Fibroblast of mammary gland (primary cell): ENCODE measurements at regions not wholly inside any gene's neighbourhood (a gene's known extent, or its start where the extent isn't known, plus 50 kb on each side); places are given as distances from the start of the nearest gene placed in this dataset.
A peak's percentile ranks its signal among the peaks of the same experiment; 100 is the strongest.

Experiments used
- DNase-seq: peaks from one replicate; pipeline ENCODE4 v3.0.0-alpha.2; 2010; ENCODE audit warnings: low read depth
- H3K4me3 ChIP-seq: 2 replicates; pipeline ENCODE4 v1.5.1; 2011; ENCODE audit warnings: low read depth, mild to moderate bottlenecking, low read length, moderate library complexity; ENCODE audit not compliant: control insufficient read depth
- TF ChIP-seq, protein P1 (sequence below): conservative IDR thresholded peaks from 2 replicates; pipeline ENCODE4 v1.5.1; 2011; ENCODE audit warnings: low read depth, low read length, inconsistent platforms; ENCODE audit not compliant: control insufficient read depth, insufficient read depth

GRCh38 chr10:111543854-111544253, 467.0 kb downstream of the ADRA2A start:
- no peak overlapping the region for H3K4me3 ChIP-seq
- TF ChIP-seq, protein P1, sequence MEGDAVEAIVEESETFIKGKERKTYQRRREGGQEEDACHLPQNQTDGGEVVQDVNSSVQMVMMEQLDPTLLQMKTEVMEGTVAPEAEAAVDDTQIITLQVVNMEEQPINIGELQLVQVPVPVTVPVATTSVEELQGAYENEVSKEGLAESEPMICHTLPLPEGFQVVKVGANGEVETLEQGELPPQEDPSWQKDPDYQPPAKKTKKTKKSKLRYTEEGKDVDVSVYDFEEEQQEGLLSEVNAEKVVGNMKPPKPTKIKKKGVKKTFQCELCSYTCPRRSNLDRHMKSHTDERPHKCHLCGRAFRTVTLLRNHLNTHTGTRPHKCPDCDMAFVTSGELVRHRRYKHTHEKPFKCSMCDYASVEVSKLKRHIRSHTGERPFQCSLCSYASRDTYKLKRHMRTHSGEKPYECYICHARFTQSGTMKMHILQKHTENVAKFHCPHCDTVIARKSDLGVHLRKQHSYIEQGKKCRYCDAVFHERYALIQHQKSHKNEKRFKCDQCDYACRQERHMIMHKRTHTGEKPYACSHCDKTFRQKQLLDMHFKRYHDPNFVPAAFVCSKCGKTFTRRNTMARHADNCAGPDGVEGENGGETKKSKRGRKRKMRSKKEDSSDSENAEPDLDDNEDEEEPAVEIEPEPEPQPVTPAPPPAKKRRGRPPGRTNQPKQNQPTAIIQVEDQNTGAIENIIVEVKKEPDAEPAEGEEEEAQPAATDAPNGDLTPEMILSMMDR, result no peak
- no peak for DNase-seq

GRCh38 chr10:111545861-111546605, 469.2 kb downstream of the ADRA2A start:
- H3K4me3 ChIP-seq, result no peak overlapping the region
- TF ChIP-seq, protein P1, result no peak
- DNase-seq, result no peak

DNA sequence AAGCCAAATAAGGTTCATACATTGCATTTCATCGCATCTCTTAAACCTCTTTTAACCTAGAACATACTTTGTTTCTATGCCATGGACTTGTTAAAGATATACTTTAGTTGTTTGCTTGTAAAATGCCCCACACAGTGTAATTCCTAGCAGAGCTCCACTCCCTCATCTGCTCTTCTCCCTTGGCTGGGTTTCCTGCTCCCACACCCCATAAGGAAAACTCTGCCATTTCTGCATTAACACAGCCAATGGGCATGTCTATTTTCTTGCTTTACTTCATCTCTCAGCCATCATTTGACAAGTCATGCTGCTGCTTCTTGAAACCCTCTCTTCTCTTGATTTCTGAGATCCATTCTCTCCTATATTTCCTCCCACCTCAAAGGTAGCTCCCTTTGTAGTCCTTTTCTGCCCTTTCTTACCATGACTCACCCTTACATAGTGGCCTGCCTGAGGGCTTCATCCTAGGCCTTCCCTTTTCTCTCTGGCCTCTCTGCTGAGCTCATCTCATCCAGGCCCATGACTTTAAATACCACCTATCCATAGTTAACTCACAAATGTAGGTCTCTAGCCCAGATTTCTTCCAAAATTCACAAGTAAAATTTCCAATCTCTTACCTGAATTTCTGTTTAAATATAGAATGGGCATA, 471.4 kb downstream of the ADRA2A start:
- no peak overlapping the region for H3K4me3 ChIP-seq
- TF ChIP-seq, protein P1, result no peak
- no peak for DNase-seq

GRCh38 chr10:111551001-111551400, 474.2 kb downstream of the ADRA2A start:
- TF ChIP-seq, protein P1, result no peak
- H3K4me3 ChIP-seq, result no peak overlapping the region
- DNase-seq, result peak; percentile 24

- no peak overlapping the region for H3K4me3 ChIP-seq
- DNase-seq, result no peak
- TF ChIP-seq, protein P1, result no peak
Observed at GRCh38 chr10:111556666-111557065, 479.8 kb downstream of the ADRA2A start.

DNA sequence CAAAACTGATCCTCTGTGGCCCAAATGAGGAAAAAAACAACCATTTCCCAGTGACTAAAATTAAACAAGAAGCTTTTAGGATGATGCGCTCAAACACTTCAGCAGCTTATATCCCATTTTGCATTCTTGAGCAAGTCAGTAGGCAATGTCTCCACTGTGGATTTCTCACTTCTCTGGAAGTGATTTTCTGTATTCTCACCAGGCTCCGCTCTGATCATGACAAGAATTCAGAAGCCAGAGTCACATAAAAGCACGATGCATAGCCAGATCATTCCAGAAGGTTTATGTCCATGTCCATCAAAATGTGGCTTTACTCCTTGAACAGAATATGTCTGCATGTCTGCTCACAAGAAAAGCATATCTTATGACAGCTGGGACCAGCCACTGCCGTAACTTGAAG, 481.4 kb downstream of the ADRA2A start:
- TF ChIP-seq, protein P1, result no peak
- no peak for DNase-seq

More for the DNA sequence above, 481.4 kb downstream of the ADRA2A start:
- H3K4me3 ChIP-seq, result no peak overlapping the region
